Right lobe of liver (tissue), 4 donors: ENCODE measurements at regions not wholly inside any gene's neighbourhood (a gene's known extent, or its start where the extent isn't known, plus 50 kb on each side); places are given as distances from the start of the nearest gene placed in this dataset.

Experiments
- CTCF ChIP-seq, 4 donors: fragments of 200-600 bp in 3 of 4; fragments of 450-650 bp in 1 of 4; IDR thresholded peaks; one replicate each; pipeline versions ENCODE4 v1.5.1 to v1.8.0; 2016 to 2022; ENCODE audit warnings: antibody characterized with exemption in 4 of 4, mild to moderate bottlenecking in 2 of 4
- POLR2A ChIP-seq: fragments of 450-650 bp; IDR thresholded peaks from one replicate; pipeline ENCODE4 v1.6.1; 2017; ENCODE audit warnings: antibody characterized with exemption, mild to moderate bottlenecking
- donor health status: DM: no; HTN: no; CAD: no.
- donor health status: DM: no; HTN: no; CAD: no.
- donor health status: DM: no; HTN: yes; CAD: no.

- TF ChIP-seq CTCF (IDR thresholded peaks at IDR 0.05) = no peak
- TF ChIP-seq POLR2A = no peak
These were observed 456.7 kb upstream of the ACTBL2 start for GRCh38 chr5:57939335-57939734.
